ENCODE measurements at regions not wholly inside any gene's neighbourhood (a gene's known extent, or its start where the extent isn't known, plus 50 kb on each side); places are given as distances from the start of the nearest gene placed in this dataset.

GRCh38 chr1:22216210-22216883 lies 73.5 kb upstream of the WNT4 start:
- TF ChIP-seq CTCF (conservative IDR thresholded peaks at IDR 0.05): no peak
- no peak for TF ChIP-seq EZH2 (IDR thresholded peaks at IDR 0.05; ENCODE audit: low read depth)

Measured in PC-9 (cell line).